Muscle layer of colon (tissue), 2 donors: ENCODE measurements at regions not wholly inside any gene's neighbourhood (a gene's known extent, or its start where the extent isn't known, plus 50 kb on each side); places are given as distances from the start of the nearest gene placed in this dataset.

Source experiments
- H3K27ac ChIP-seq: one replicate; pipeline ENCODE4 v1.7.0; 2013; ENCODE audit warnings: low read depth, mild to moderate bottlenecking, low read length, moderate library complexity
- H3K27me3 ChIP-seq, 2 donors: one replicate each; pipeline ENCODE4 v1.7.0; 2013; ENCODE audit warnings: low read length in 2 of 2, mild to moderate bottlenecking in 2 of 2; ENCODE audit not compliant: insufficient read depth in 2 of 2, control insufficient read depth in 1 of 2
- H3K36me3 ChIP-seq: one replicate; pipeline ENCODE4 v1.7.0; 2013; ENCODE audit warnings: mild to moderate bottlenecking, low read length; ENCODE audit not compliant: insufficient read depth
- H3K4me1 ChIP-seq: one replicate; pipeline ENCODE4 v1.7.0; 2013; ENCODE audit warnings: mild to moderate bottlenecking, low read length; ENCODE audit not compliant: insufficient read depth
- H3K4me3 ChIP-seq, 2 donors: one replicate each; pipeline ENCODE4 v1.7.0; 2013; ENCODE audit warnings: low read length in 2 of 2, low read depth in 1 of 2, mild to moderate bottlenecking in 1 of 2, moderate library complexity in 1 of 2
- H3K9ac ChIP-seq: one replicate; pipeline ENCODE4 v1.7.0; 2013; ENCODE audit warnings: low read length
- H3K9me3 ChIP-seq: one replicate; pipeline ENCODE4 v1.7.0; 2013; ENCODE audit warnings: mild to moderate bottlenecking, low read length
- donor health status: abdominal sarcoma.
- donor health status: Adenocarcinoma of cecum.

DNA sequence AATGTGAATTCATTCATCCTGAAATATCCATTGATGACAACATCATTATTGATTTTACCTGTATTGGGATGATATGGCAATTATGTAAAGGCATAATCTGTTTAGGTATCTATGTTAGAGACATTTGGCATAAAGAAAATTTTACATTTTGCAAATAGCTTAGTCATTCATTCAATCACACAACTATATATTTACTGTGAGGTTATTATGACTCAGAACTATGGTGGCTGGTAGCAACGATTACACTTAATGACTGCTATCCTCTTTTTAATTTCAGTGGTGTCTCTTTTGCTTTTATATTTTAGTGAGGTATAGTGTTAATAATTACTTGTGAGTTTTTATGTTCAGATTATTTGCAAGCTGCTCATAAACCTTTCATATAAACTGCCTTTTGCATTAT lies 955.9 kb downstream of the SLITRK6 start:
- Histone ChIP-seq H3K27me3 (no peaks in the 10 kb centered on the region), H3K9me3 (no peaks in the 10 kb centered on the region), H3K36me3 (no peaks in the 10 kb centered on the region), H3K4me1 (no peaks in the 10 kb centered on the region), H3K9ac (no peak overlapping the region), H3K4me3 (no peak overlapping the region), H3K27ac (no peak overlapping the region)

DNA sequence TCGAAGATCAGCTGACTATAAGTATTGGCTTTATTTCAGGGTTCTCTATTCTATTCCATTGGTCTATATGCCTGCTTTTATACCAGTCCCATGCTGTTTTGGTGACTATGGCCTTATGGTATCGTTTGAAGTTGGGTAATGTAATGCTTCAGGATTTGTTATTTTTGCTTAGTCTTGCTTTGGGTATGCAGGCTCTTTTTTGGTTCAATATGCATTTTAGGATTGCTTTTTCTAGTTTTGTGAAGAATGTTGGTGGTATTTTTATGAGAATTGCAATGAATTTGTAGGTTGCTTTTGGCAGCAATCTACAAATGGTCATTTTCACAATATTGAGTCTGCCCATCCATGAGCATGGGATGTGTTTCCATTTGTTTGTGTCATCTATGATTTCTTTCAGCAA lies 951.9 kb upstream of the SLITRK1 start:
- no peak overlapping the region for H3K4me3 ChIP-seq
- H3K27me3 ChIP-seq = no peaks in the 10 kb centered on the region
- no peaks in the 10 kb centered on the region for H3K9me3 ChIP-seq
- H3K36me3 ChIP-seq = no peaks in the 10 kb centered on the region
- no peaks in the 10 kb centered on the region for H3K4me1 ChIP-seq
- no peak overlapping the region for H3K27ac ChIP-seq
- H3K9ac ChIP-seq = no peak overlapping the region

GRCh38 chr13:84831666-84832657 lies 949.7 kb upstream of the SLITRK1 start:
- Histone ChIP-seq H3K27ac (no peak overlapping the region), H3K4me3 (no peak overlapping the region), H3K36me3 (no peaks in the 10 kb centered on the region), H3K9ac (no peak overlapping the region), H3K27me3 (no peaks in the 10 kb centered on the region), H3K4me1 (no peaks in the 10 kb centered on the region), H3K9me3 (no peaks in the 10 kb centered on the region)

- no peak overlapping the region for H3K9ac ChIP-seq
- no peak overlapping the region for H3K27ac ChIP-seq
- H3K4me1 ChIP-seq = no peaks in the 10 kb centered on the region
- H3K27me3 ChIP-seq = no peaks in the 10 kb centered on the region
- no peaks in the 10 kb centered on the region for H3K36me3 ChIP-seq
- H3K9me3 ChIP-seq = no peaks in the 10 kb centered on the region
- no peak overlapping the region for H3K4me3 ChIP-seq
These were observed 941.3 kb upstream of the SLITRK1 start for GRCh38 chr13:84823528-84823927.

- no peaks in the 10 kb centered on the region for H3K9me3 ChIP-seq
- H3K4me1 ChIP-seq = no peaks in the 10 kb centered on the region
- no peaks in the 10 kb centered on the region for H3K36me3 ChIP-seq
- no peak overlapping the region for H3K27ac ChIP-seq
- no peak overlapping the region for H3K9ac ChIP-seq
- no peak overlapping the region for H3K4me3 ChIP-seq
- no peaks in the 10 kb centered on the region for H3K27me3 ChIP-seq
These were observed 939.0 kb upstream of the SLITRK1 start for GRCh38 chr13:84821261-84821660.

DNA sequence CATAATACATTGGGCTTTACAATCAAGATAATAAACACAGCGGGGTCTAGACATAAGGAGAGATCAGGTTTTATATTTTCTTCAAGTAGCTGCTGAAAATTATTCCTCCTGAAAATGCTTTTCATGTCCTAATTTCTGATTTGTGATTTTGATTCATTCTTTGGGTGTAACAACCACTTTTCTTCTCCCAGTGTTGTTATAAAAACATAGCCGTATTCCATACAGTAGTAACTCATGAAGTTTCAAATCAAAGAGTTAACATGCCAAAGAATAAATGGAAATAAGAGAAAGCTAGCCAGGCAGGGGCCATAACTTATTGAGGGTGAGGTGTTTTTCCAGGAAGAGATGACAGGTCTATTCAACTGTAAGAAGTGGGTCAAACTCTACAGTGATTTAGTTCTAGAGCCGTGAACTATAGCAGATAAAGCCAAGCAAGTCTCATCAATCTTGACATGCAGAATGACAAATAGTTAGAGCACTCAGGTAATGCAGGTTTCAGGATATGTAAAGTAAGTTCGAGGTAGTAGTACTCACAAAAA lies 934.4 kb upstream of the SLITRK1 start:
- no peaks in the 10 kb centered on the region for H3K36me3 ChIP-seq

GRCh38 chr13:84812789-84813188 lies 930.5 kb upstream of the SLITRK1 start:
- Histone ChIP-seq H3K9ac (no peak overlapping the region), H3K27ac (no peak overlapping the region), H3K9me3 (no peaks in the 10 kb centered on the region), H3K4me3 (no peak overlapping the region), H3K27me3 (no peaks in the 10 kb centered on the region), H3K4me1 (no peaks in the 10 kb centered on the region), H3K36me3 (no peaks in the 10 kb centered on the region)

More for the DNA sequence above, 934.4 kb upstream of the SLITRK1 start:
- H3K27me3 ChIP-seq = no peaks in the 10 kb centered on the region
- H3K4me3 ChIP-seq = no peak overlapping the region
- H3K9me3 ChIP-seq = no peaks in the 10 kb centered on the region
- no peaks in the 10 kb centered on the region for H3K4me1 ChIP-seq
- no peak overlapping the region for H3K27ac ChIP-seq
- H3K9ac ChIP-seq = no peak overlapping the region

- H3K27me3 ChIP-seq = no peaks in the 10 kb centered on the region
- H3K4me3 ChIP-seq = no peak overlapping the region
- no peaks in the 10 kb centered on the region for H3K36me3 ChIP-seq
- H3K4me1 ChIP-seq = no peaks in the 10 kb centered on the region
- H3K9me3 ChIP-seq = no peaks in the 10 kb centered on the region
- no peak overlapping the region for H3K27ac ChIP-seq
- H3K9ac ChIP-seq = no peak overlapping the region
These were observed 929.8 kb upstream of the SLITRK1 start for GRCh38 chr13:84812078-84812477.

DNA sequence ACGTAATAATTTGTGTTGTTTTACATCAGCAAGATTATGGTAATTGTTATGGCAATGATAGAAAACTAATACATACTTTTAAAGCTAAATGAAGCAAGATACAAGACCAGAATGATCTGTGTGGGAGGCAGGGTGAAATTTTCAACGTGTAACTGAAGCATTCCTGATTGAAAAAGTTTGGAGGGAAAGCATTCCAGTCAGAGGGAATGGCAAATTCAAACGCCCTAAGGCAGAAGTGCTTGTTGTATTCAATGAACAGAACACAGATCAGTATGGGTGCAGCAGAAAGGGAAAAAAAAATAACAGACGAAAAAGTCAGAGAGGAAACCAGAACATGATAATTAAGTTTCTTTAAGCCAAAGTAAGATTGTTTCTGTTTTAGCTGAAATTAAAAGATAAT lies 928.5 kb upstream of the SLITRK1 start:
- Histone ChIP-seq H3K27me3 (no peaks in the 10 kb centered on the region), H3K9ac (no peak overlapping the region), H3K9me3 (no peaks in the 10 kb centered on the region), H3K36me3 (no peaks in the 10 kb centered on the region), H3K4me3 (no peak overlapping the region), H3K4me1 (no peaks in the 10 kb centered on the region), H3K27ac (no peak overlapping the region)

- Histone ChIP-seq H3K4me1 (no peaks in the 10 kb centered on the region), H3K4me3 (no peak overlapping the region)
These were observed 919.8 kb upstream of the SLITRK1 start for GRCh38 chr13:84802073-84802472.

DNA sequence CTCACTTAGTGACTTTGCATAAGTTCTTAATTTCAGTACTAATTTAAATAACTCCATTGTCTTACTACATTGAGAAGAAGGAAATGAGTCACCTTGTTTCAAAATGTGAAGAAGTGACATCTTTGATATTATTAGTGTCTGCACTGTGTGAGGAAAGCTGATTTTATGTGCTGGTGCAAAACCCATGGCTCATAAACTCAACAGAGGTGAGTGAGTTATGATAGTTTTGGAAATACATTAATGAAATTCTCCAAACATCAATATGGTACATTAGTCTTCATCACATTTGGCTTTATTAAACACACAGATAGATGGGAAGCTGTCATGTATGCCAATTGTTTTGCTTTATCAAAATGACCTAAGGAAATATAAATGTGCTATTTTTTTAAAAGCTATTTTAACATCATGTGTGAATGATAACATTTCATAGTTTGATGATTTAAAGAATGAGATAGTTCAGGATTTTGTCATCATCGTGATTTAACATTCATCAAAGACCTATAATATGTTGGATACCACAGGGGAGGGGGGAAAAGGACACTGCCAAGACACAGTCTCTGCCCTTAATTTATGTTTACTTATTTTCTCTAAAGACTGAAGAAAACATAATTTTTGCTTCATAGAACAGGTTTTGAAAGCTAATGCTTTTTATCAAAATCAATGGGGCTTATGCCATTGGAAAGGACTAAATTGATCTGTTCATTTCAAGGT lies 902.3 kb upstream of the SLITRK1 start:
- H3K4me3 ChIP-seq = no peak overlapping the region
- H3K9me3 ChIP-seq = no peaks in the 10 kb centered on the region
- no peaks in the 10 kb centered on the region for H3K36me3 ChIP-seq
- no peak overlapping the region for H3K27ac ChIP-seq
- no peak overlapping the region for H3K9ac ChIP-seq
- H3K4me1 ChIP-seq = no peaks in the 10 kb centered on the region
- H3K27me3 ChIP-seq = no peaks in the 10 kb centered on the region

More at GRCh38 chr13:84802073-84802472, 919.8 kb upstream of the SLITRK1 start:
- no peaks in the 10 kb centered on the region for H3K36me3 ChIP-seq
- no peaks in the 10 kb centered on the region for H3K9me3 ChIP-seq
- no peak overlapping the region for H3K9ac ChIP-seq
- no peak overlapping the region for H3K27ac ChIP-seq
- no peaks in the 10 kb centered on the region for H3K27me3 ChIP-seq
